ENCODE measurements at regions not wholly inside any gene's neighbourhood (a gene's known extent, or its start where the extent isn't known, plus 50 kb on each side); places are given as distances from the start of the nearest gene placed in this dataset.

- TF ChIP-seq CTCF (IDR thresholded peaks at IDR 0.05) (no peak), POLR2A (IDR thresholded peaks at IDR 0.05) (no peak), EP300 (IDR thresholded peaks at IDR 0.05) (no peak), POLR2AphosphoS5 (IDR thresholded peaks at IDR 0.05) (no peak)
These were observed 314.9 kb downstream of the TMEM121 start for GRCh38 chr14:105841022-105842009.
